GM12878 (cell line): ENCODE measurements at regions not wholly inside any gene's neighbourhood (a gene's known extent, or its start where the extent isn't known, plus 50 kb on each side); places are given as distances from the start of the nearest gene placed in this dataset.

Source experiments
- ATAC-seq: fragments of 200-7000 bp; cut with Tn5 transposase; 3 replicates; pipeline ENCODE4 v1.9.1; 2020; ENCODE audit warnings: mild to moderate bottlenecking, moderate library complexity
- BruUV-seq: library from RNA; stranded (reverse); fragments of 400-500 nt; replicated peaks from 2 replicates; lab custom pipeline; 2021; lab: Mats Ljungman, UMichigan
- CTCF ChIA-PET: fragments of 300-600 bp; sonication (Branson Sonifier 250); formaldehyde crosslinking; extraction: SDS; loops from one replicate; lab custom pipeline; 2021; ENCODE audit warnings: inconsistent platforms; lab: Yijun Ruan, JAX
- POLR2A ChIA-PET: fragments of 350-600 bp; formaldehyde crosslinking; extraction: SDS; loops from one replicate; lab custom pipeline; 2021; ENCODE audit warnings: inconsistent platforms; lab: Charles Lee
- RAD21 ChIA-PET: fragments of 300-600 bp; sonication (Branson Sonifier 250); formaldehyde crosslinking; loops from one replicate; lab custom pipeline; 2023; ENCODE audit warnings: antibody characterized with exemption; ENCODE audit not compliant: unreplicated experiment; lab: Charles Lee
- SMC1A ChIA-PET: fragments of 300-600 bp; sonication (Branson Sonifier 250); formaldehyde crosslinking; loops from one replicate; lab custom pipeline; 2023; ENCODE audit not compliant: unreplicated experiment, uncharacterized antibody; lab: Charles Lee
- DNase-seq: peaks from one replicate; pipeline ENCODE4 v3.0.0-alpha.2; 2011; ENCODE audit warnings: low read depth, low spot score
- FAIRE-seq: peaks from 3 replicates; lab custom pipeline; 2011; peaks lifted over from hg19 to GRCh38; lab: Jason Lieb, UNC
- H2AFZ ChIP-seq: 2 replicates; pipeline ENCODE4 v1.6.0; 2011; ENCODE audit warnings: low read depth, low read length, control low read depth; ENCODE audit not compliant: control insufficient read depth
- H3K27ac ChIP-seq: 2 replicates; pipeline ENCODE4 v1.5.1; 2011; ENCODE audit warnings: control low read depth; ENCODE audit not compliant: control insufficient read depth, insufficient read depth
- H3K27me3 ChIP-seq, 2 experiments: replicated peaks in 1 of 2; 2 replicates each; pipeline versions ENCODE4 v1.6.0 to v1.6.1; 2011; ENCODE audit warnings: low read length in 1 of 2; ENCODE audit not compliant: control insufficient read depth in 2 of 2, insufficient read depth in 2 of 2
- H3K36me3 ChIP-seq, 2 experiments: 2 replicates each; pipeline ENCODE4 v1.5.1; 2011; ENCODE audit warnings: low read length in 1 of 2; ENCODE audit not compliant: control insufficient read depth in 2 of 2, insufficient read depth in 2 of 2
- H3K4me1 ChIP-seq: 2 replicates; pipeline ENCODE4 v1.6.1; 2011; ENCODE audit warnings: mild to moderate bottlenecking, low read length, moderate library complexity, mixed read lengths; ENCODE audit not compliant: control insufficient read depth, insufficient read depth
- H3K4me2 ChIP-seq: 2 replicates; pipeline ENCODE4 v1.6.0; 2011; ENCODE audit warnings: control low read depth; ENCODE audit not compliant: control insufficient read depth, insufficient read depth
- H3K4me3 ChIP-seq: fragments of 200-600 bp; sonication (generic); 2 replicates; pipeline ENCODE4 v1.5.1; 2016
- H3K79me2 ChIP-seq: 2 replicates; pipeline ENCODE4 v1.6.0; 2011; ENCODE audit warnings: low read length; ENCODE audit not compliant: control insufficient read depth, insufficient read depth
- H3K9ac ChIP-seq: 2 replicates; pipeline ENCODE4 v1.8.0; 2011; ENCODE audit warnings: low read length, control low read depth, mixed read lengths; ENCODE audit not compliant: control insufficient read depth, insufficient read depth
- H3K9me3 ChIP-seq: replicated peaks from 3 replicates; pipeline ENCODE4 v1.5.1; 2011; ENCODE audit warnings: mild to moderate bottlenecking, low read length; ENCODE audit not compliant: control insufficient read depth, insufficient read depth
- H4K20me1 ChIP-seq: 2 replicates; pipeline ENCODE4 v1.6.0; 2011; ENCODE audit not compliant: control insufficient read depth, insufficient read depth
- BCL11A ChIP-seq: IDR thresholded peaks from 2 replicates; pipeline ENCODE4 v1.6.1; 2011; ENCODE audit warnings: low read depth, low read length
- PAX8 ChIP-seq: fragments of 450-650 bp; IDR thresholded peaks from 2 replicates; pipeline ENCODE4 v1.6.1; 2017; ENCODE audit warnings: mild to moderate bottlenecking, moderate library complexity
- ZBED1 ChIP-seq: IDR thresholded peaks from 2 replicates; pipeline ENCODE4 v1.6.1; 2016; ENCODE audit warnings: borderline replicate concordance
- ZNF274 ChIP-seq: IDR thresholded peaks from one replicate; pipeline ENCODE4 v1.8.0; 2011; ENCODE audit not compliant: insufficient read length, insufficient read depth
- WGBS: methylation state at CpG from one replicate; pipeline ENCODE4 v1.1.6; 2016; ENCODE audit warnings: low lambda C conversion rate; ENCODE audit not compliant: insufficient replicate concordance, insufficient coverage; ENCODE audit errors: missing lambda C conversion rate; 5-methylcytosine and 5-hydroxymethylcytosine counted together
- in situ Hi-C: fragments of 300-500 bp; cut with MboI; formaldehyde crosslinking; loops from 9 replicates; pipeline ENCODE4 v1.14.3; 2018; ENCODE audit warnings: mixed read lengths
- intact Hi-C: fragments of 100-400 bp; cut with micrococcal nuclease; formaldehyde crosslinking; loops from one replicate; pipeline ENCODE4 v1.14.2; 2022; ENCODE audit not compliant: unreplicated experiment
- TF ChIP-seq, protein P1 (sequence below): IDR thresholded peaks from 2 replicates; pipeline ENCODE4 v1.6.1; 2012; ENCODE audit warnings: mild to moderate bottlenecking, low read depth, low read length

DNA sequence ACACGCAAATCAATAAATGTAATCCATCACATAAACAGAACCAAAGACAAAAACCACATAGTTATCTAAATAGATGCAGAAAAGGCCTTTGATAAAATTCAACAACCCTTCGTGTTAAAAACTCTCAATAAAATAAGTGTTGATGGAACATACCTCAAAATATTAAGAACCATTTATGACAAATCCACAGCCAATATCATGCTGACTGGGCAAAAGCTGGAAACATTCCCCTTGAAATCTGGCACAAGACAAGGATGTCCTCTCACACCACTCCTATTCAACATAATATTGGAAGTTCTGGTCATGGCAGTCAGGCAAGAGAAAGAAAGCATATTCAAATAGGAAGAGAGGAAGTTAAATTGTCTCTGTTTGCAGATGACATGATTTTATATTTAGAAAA is 1946.3 kb upstream of the CDH9 start (continued):
- TF ChIP-seq, protein P1, sequence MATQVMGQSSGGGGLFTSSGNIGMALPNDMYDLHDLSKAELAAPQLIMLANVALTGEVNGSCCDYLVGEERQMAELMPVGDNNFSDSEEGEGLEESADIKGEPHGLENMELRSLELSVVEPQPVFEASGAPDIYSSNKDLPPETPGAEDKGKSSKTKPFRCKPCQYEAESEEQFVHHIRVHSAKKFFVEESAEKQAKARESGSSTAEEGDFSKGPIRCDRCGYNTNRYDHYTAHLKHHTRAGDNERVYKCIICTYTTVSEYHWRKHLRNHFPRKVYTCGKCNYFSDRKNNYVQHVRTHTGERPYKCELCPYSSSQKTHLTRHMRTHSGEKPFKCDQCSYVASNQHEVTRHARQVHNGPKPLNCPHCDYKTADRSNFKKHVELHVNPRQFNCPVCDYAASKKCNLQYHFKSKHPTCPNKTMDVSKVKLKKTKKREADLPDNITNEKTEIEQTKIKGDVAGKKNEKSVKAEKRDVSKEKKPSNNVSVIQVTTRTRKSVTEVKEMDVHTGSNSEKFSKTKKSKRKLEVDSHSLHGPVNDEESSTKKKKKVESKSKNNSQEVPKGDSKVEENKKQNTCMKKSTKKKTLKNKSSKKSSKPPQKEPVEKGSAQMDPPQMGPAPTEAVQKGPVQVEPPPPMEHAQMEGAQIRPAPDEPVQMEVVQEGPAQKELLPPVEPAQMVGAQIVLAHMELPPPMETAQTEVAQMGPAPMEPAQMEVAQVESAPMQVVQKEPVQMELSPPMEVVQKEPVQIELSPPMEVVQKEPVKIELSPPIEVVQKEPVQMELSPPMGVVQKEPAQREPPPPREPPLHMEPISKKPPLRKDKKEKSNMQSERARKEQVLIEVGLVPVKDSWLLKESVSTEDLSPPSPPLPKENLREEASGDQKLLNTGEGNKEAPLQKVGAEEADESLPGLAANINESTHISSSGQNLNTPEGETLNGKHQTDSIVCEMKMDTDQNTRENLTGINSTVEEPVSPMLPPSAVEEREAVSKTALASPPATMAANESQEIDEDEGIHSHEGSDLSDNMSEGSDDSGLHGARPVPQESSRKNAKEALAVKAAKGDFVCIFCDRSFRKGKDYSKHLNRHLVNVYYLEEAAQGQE, result no peak
- TF ChIP-seq ZNF274 (no peak), PAX8 (no peak)
- TF ChIP-seq, all 136 proteins: peak for 0

GRCh38 chr5:28975508-28975907 is 1937.1 kb upstream of the CDH9 start:
- ChIA-PET CTCF (no interaction called here), SMC1A (no interaction called here), RAD21 (no interaction called here), POLR2A (no interaction called here)
- Histone ChIP-seq H3K9me3 (no peaks in the 10 kb centered on the region), H3K4me2 (no peak overlapping the region), H3K27ac (no peak overlapping the region), H3K27me3 (no peaks in the 10 kb centered on the region), H3K79me2 (no peaks in the 10 kb centered on the region), H2AFZ (no peak overlapping the region), H3K36me3 (no peaks in the 10 kb centered on the region), H3K9ac (no peak overlapping the region), H3K4me3 (no peak overlapping the region), H3K4me1 (no peaks in the 10 kb centered on the region), H4K20me1 (no peaks in the 10 kb centered on the region)
- in situ Hi-C loops, result no loop called here
- WGBS, result 25% methylated on average over 2 of the region's 2 CpGs
- no peak for DNase-seq
- BruUV-seq, result no TSS peak
- ATAC-seq, result no peak
- intact Hi-C loops, result no loop called here
- FAIRE-seq, result no peak
- TF ChIP-seq BCL11A (no peak), ZBED1 (no peak)
- TF ChIP-seq, protein P1, result no peak
